ENCODE measurements at regions not wholly inside any gene's neighbourhood (a gene's known extent, or its start where the extent isn't known, plus 50 kb on each side); places are given as distances from the start of the nearest gene placed in this dataset.

DNA sequence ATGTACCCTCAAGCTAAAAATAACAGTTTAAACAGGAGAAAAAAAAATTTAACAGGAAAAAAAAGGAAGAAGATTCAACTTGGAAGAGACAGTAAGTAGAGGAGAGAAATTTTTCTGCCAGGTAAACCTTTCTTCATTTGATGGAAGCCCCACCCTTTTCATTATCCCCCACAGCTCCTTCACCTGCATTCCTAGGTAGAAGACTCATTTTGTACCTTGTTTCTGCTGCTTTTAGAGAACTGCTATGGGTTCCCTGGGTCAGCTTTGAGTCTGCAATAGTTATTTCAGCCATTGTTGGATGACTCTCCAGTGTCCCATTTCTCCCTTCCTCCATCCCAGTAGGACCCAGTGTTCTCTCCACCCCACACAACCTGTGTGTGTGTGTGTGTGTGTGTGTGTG, 74.1 kb upstream of the CPEB4 start:
- TF ChIP-seq, protein P1, sequence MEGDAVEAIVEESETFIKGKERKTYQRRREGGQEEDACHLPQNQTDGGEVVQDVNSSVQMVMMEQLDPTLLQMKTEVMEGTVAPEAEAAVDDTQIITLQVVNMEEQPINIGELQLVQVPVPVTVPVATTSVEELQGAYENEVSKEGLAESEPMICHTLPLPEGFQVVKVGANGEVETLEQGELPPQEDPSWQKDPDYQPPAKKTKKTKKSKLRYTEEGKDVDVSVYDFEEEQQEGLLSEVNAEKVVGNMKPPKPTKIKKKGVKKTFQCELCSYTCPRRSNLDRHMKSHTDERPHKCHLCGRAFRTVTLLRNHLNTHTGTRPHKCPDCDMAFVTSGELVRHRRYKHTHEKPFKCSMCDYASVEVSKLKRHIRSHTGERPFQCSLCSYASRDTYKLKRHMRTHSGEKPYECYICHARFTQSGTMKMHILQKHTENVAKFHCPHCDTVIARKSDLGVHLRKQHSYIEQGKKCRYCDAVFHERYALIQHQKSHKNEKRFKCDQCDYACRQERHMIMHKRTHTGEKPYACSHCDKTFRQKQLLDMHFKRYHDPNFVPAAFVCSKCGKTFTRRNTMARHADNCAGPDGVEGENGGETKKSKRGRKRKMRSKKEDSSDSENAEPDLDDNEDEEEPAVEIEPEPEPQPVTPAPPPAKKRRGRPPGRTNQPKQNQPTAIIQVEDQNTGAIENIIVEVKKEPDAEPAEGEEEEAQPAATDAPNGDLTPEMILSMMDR (IDR thresholded peaks at IDR 0.05; ENCODE audit: insufficient read depth, low read length, poor library complexity, severe bottlenecking), result no peak

DNA sequence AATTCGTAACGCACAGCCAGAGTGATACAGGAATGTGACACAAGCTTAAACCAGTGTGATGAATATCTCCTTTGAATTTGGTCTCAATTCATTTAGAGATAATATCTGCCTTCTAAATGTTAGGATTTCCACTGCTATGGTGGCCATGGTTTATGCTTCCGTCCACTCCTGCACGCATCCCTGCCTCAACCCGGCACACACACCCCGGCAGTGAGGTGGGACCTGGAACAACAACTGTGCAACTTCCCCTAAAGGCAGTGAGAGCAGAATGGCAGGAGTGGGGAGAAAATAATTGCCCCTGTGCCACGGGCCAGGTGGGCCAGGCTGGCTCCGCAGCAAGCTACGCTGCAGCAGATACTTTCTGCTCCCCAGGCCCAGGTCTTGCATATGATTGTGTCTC, 72.6 kb upstream of the CPEB4 start:
- H3K36me3 ChIP-seq (ENCODE audit: control insufficient read depth, insufficient read depth, low read length), result no peaks in the 10 kb centered on the region
- no peak overlapping the region for H3K4me3 ChIP-seq (ENCODE audit: low read depth, low read length)
- H3K27me3 ChIP-seq (ENCODE audit: control insufficient read depth, insufficient read depth, low read length), result no peaks in the 10 kb centered on the region
- DNase-seq (ENCODE audit: low read depth), result no peak
- TF ChIP-seq, protein P1 (IDR thresholded peaks at IDR 0.05; ENCODE audit: insufficient read depth, low read length, poor library complexity, severe bottlenecking), result no peak

More for the DNA sequence above, 74.1 kb upstream of the CPEB4 start:
- H3K4me3 ChIP-seq (ENCODE audit: low read depth, low read length), result no peak overlapping the region
- H3K27me3 ChIP-seq (ENCODE audit: control insufficient read depth, insufficient read depth, low read length), result no peaks in the 10 kb centered on the region
- no peak for DNase-seq (ENCODE audit: low read depth)
- H3K36me3 ChIP-seq (ENCODE audit: control insufficient read depth, insufficient read depth, low read length), result no peaks in the 10 kb centered on the region

DNA sequence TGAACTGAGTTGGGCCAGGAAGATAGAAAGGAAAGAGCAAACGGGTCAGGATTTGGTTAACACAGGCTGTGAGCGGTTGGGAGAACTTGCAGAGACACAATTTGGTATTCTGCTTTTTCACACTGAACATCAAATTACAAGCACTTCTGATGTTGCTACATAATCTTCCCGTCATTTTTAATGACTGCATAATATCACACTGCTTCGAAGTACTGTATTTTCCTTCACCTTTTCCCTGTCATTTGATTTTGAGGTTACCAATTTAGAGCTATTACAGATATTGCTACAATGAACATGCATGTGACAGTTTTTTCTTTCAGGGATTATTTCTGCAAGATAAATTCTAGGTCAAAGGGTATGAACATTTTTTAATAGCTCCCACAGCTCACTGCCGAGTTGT, 71.4 kb upstream of the CPEB4 start:
- H3K4me3 ChIP-seq (ENCODE audit: low read depth, low read length), result no peak overlapping the region
- H3K27me3 ChIP-seq (ENCODE audit: control insufficient read depth, insufficient read depth, low read length), result no peaks in the 10 kb centered on the region
- no peak for DNase-seq (ENCODE audit: low read depth)
- TF ChIP-seq, protein P1 (IDR thresholded peaks at IDR 0.05; ENCODE audit: insufficient read depth, low read length, poor library complexity, severe bottlenecking), result no peak
- H3K36me3 ChIP-seq (ENCODE audit: control insufficient read depth, insufficient read depth, low read length), result no peaks in the 10 kb centered on the region

DNA sequence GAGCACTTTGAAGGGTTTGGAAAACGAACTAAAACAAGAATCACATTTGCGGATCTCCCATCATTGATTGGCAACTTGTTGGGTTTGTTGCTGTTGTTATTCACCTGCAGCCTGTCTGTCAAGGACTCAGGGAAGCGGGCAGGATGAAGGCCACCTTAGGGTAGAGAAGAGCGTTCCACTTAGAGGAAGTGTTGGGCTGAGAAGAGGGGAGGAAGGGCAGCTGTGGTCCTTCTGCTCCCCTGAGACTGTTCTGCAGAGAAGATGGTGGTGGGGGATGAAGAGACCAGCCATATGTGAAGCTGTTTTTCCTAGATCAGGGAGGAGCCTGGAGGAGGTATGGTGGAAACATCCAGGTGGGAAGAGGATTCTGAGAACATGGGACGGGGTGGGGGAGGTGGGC, 70.6 kb upstream of the CPEB4 start:
- TF ChIP-seq, protein P1 (IDR thresholded peaks at IDR 0.05; ENCODE audit: insufficient read depth, low read length, poor library complexity, severe bottlenecking), result no peak
- H3K27me3 ChIP-seq (ENCODE audit: control insufficient read depth, insufficient read depth, low read length), result no peaks in the 10 kb centered on the region
- H3K36me3 ChIP-seq (ENCODE audit: control insufficient read depth, insufficient read depth, low read length), result no peaks in the 10 kb centered on the region
- H3K4me3 ChIP-seq (ENCODE audit: low read depth, low read length), result no peak overlapping the region
- no peak for DNase-seq (ENCODE audit: low read depth)

DNA sequence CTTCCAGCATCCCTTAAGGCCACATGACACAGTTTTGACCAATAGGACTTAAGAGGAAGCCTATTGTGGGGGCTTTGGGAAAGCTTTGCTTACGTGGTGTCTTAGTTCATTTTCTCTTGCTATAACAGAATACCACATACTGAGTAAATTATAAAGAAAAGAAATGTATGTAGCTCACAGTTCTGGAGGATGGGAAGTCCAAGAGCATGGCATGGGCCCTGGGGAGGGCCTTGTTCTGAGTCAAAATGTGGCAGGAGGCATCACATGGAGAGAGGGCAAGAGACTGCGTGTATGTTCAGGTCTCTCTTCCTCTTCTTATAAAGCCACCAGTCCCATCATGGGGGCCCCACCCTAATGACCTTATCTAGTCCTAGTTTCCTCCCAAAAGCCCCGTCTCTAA, 68.6 kb upstream of the CPEB4 start:
- H3K36me3 ChIP-seq (ENCODE audit: control insufficient read depth, insufficient read depth, low read length), result no peaks in the 10 kb centered on the region
- TF ChIP-seq, protein P1 (IDR thresholded peaks at IDR 0.05; ENCODE audit: insufficient read depth, low read length, poor library complexity, severe bottlenecking), result no peak
- no peak for DNase-seq (ENCODE audit: low read depth)

DNA sequence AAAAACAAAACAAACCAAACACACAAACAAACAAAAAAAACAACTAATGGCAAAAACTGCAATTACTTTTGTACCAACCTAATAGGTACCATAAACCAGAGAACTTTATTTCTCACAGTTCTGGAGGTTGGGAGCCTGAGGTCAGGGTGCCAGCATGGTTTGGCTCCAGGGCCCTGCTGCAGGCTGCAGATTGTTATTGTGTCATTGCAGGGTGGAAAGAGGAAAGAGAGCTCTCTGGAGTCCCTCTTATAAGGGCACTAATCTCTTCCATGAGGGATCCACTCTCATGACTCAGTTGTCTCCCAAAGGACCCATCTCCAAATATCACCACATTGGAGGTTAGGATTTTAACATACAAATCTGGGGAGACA, 64.9 kb upstream of the CPEB4 start:
- no peak for DNase-seq (ENCODE audit: low read depth)
- TF ChIP-seq, protein P1 (IDR thresholded peaks at IDR 0.05; ENCODE audit: insufficient read depth, low read length, poor library complexity, severe bottlenecking), result no peak
- H3K36me3 ChIP-seq (ENCODE audit: control insufficient read depth, insufficient read depth, low read length), result no peaks in the 10 kb centered on the region
- H3K4me3 ChIP-seq (ENCODE audit: low read depth, low read length), result no peak overlapping the region
- H3K27me3 ChIP-seq (ENCODE audit: control insufficient read depth, insufficient read depth, low read length), result no peaks in the 10 kb centered on the region

More for the DNA sequence above, 68.6 kb upstream of the CPEB4 start:
- no peak overlapping the region for H3K4me3 ChIP-seq (ENCODE audit: low read depth, low read length)
- no peaks in the 10 kb centered on the region for H3K27me3 ChIP-seq (ENCODE audit: control insufficient read depth, insufficient read depth, low read length)

All from kidney epithelial cell (primary cell).